Activated CD4-positive, alpha-beta T cell treated with anti-CD3 and anti-CD28 coated beads for 36 hours (primary cell): ENCODE measurements at regions not wholly inside any gene's neighbourhood (a gene's known extent, or its start where the extent isn't known, plus 50 kb on each side); places are given as distances from the start of the nearest gene placed in this dataset.
"Not testable (repeated sequence)": the region's sequence is repeated elsewhere in the genome, so short reads cannot be mapped to it uniquely, and the experiment has no call there.

Source experiments
- ATAC-seq: fragments of 200-7000 bp; cut with Tn5 transposase; one replicate; pipeline ENCODE4 v1.10.0; 2021; ENCODE audit warnings: mild to moderate bottlenecking, moderate library complexity
- CTCF ChIA-PET: fragments of 350-600 bp; sonication (Branson Sonifier 250); formaldehyde crosslinking; loops from one replicate; lab custom pipeline; 2021; ENCODE audit warnings: antibody characterized with exemption; lab: Charles Lee
- POLR2A ChIA-PET: fragments of 350-600 bp; sonication (Branson Sonifier 250); formaldehyde crosslinking; loops from one replicate; lab custom pipeline; 2021; ENCODE audit warnings: antibody characterized with exemption, inconsistent platforms; lab: Charles Lee
- DNase-seq: peaks from one replicate; pipeline ENCODE4 v3.0.0-alpha.2; 2020
- H3K27ac Mint-ChIP-seq: one replicate; pipeline ENCODE4 v1.8.0; 2021; ENCODE audit warnings: mixed read lengths
- H3K27me3 Mint-ChIP-seq: one replicate; pipeline ENCODE4 v1.8.0; 2021; ENCODE audit warnings: mixed read lengths
- H3K36me3 Mint-ChIP-seq: one replicate; pipeline ENCODE4 v1.8.0; 2021; ENCODE audit warnings: low read depth, mixed read lengths
- H3K4me1 Mint-ChIP-seq: one replicate; pipeline ENCODE4 v1.8.0; 2021; ENCODE audit warnings: mixed read lengths
- H3K4me3 Mint-ChIP-seq: one replicate; pipeline ENCODE4 v1.8.0; 2021; ENCODE audit warnings: mild to moderate bottlenecking, moderate library complexity, mixed read lengths
- H3K9me3 Mint-ChIP-seq: one replicate; pipeline ENCODE4 v1.8.0; 2021; ENCODE audit warnings: low read depth, mixed read lengths
- intact Hi-C, 2 experiments: fragments of 100-400 bp; cut with DNase I in 1 of 2; cut with micrococcal nuclease in 1 of 2; formaldehyde crosslinking; loops; one replicate each; pipeline versions ENCODE4 v1.14.2 to v1.15.1; 2022 to 2024; cut with DNase I, micrococcal nuclease

- ATAC-seq, result no peak
- ChIA-PET CTCF (no interaction called here), POLR2A (no interaction called here)
- Mint-ChIP-seq H3K4me1 (peaks cover 24% of the 10 kb centered on the region), H3K9me3 (peaks cover 3% of the 10 kb centered on the region), H3K27me3 (peaks cover 8% of the 10 kb centered on the region), H3K4me3 (no peak overlapping the region), H3K27ac (no peak overlapping the region), H3K36me3 (no peaks in the 10 kb centered on the region)
- intact Hi-C loops, result no loop called here
- peak; percentile 26 for DNase-seq
Observed at GRCh38 chr2:239553376-239554000, 152.7 kb upstream of the HDAC4 start.

- H3K36me3 Mint-ChIP-seq, result no peaks in the 10 kb centered on the region
- peaks cover 34% of the 10 kb centered on the region for H3K4me1 Mint-ChIP-seq
- intact Hi-C loops, result no loop called here
- peaks cover 9% of the 10 kb centered on the region for H3K27me3 Mint-ChIP-seq
- no peak overlapping the region for H3K4me3 Mint-ChIP-seq
- no peak overlapping the region for H3K27ac Mint-ChIP-seq
- ATAC-seq (no peak), DNase-seq (no peak)
- ChIA-PET POLR2A (no interaction called here), CTCF (no interaction called here)
- H3K9me3 Mint-ChIP-seq, result peaks cover 3% of the 10 kb centered on the region
Observed at GRCh38 chr2:239552213-239552926, 151.6 kb upstream of the HDAC4 start.

- intact Hi-C loops, result no loop called here
- Mint-ChIP-seq H3K27ac (no peak overlapping the region), H3K36me3 (no peaks in the 10 kb centered on the region), H3K27me3 (peaks cover 9% of the 10 kb centered on the region), H3K4me1 (peaks cover 35% of the 10 kb centered on the region), H3K9me3 (no peaks in the 10 kb centered on the region), H3K4me3 (no peak overlapping the region)
- DNase-seq (no peak), ATAC-seq (no peak)
- POLR2A ChIA-PET, result no interaction called here
- CTCF ChIA-PET, result interaction anchor here (0.6 kb wide), 1 partner anchor 193 kb away, joined by 3 read pairs; no protein-coding TSS in a partner anchor
Observed at GRCh38 chr2:239551206-239551605, 150.4 kb upstream of the HDAC4 start.

GRCh38 chr2:239550357-239550756 is 149.5 kb upstream of the HDAC4 start:
- no peak for ATAC-seq
- intact Hi-C loops, result no loop called here
- no peaks in the 10 kb centered on the region for H3K36me3 Mint-ChIP-seq
- DNase-seq, result no peak
- CTCF ChIA-PET, result interaction anchor here (0.6 kb wide), 1 partner anchor 192 kb away, joined by 3 read pairs; no protein-coding TSS in a partner anchor
- no peak overlapping the region for H3K4me3 Mint-ChIP-seq
- peaks cover 6% of the 10 kb centered on the region for H3K27me3 Mint-ChIP-seq
- H3K27ac Mint-ChIP-seq, result no peak overlapping the region
- H3K4me1 Mint-ChIP-seq, result peaks cover 42% of the 10 kb centered on the region
- no peaks in the 10 kb centered on the region for H3K9me3 Mint-ChIP-seq
- POLR2A ChIA-PET, result no interaction called here

- peaks cover 48% of the 10 kb centered on the region for H3K4me1 Mint-ChIP-seq
- CTCF ChIA-PET, result no interaction called here
- H3K27ac Mint-ChIP-seq, result no peak overlapping the region
- H3K4me3 Mint-ChIP-seq, result no peak overlapping the region
- POLR2A ChIA-PET, result no interaction called here
- H3K9me3 Mint-ChIP-seq, result no peaks in the 10 kb centered on the region
- ATAC-seq (no peak), DNase-seq (no peak)
- H3K27me3 Mint-ChIP-seq, result peaks cover 6% of the 10 kb centered on the region
- no peaks in the 10 kb centered on the region for H3K36me3 Mint-ChIP-seq
- intact Hi-C loops, result loop anchor here (2.0 to 10.0 kb wide), 2 partner anchors 285 to 1015 kb away; partner anchors contain the start of genes DUSP28 (in 1 of the 2) and RNPEPL1 (in 1 of the 2)
Observed at GRCh38 chr2:239549711-239550255, 149.0 kb upstream of the HDAC4 start.

GRCh38 chr2:239548965-239549595 is 148.3 kb upstream of the HDAC4 start:
- H3K4me3 Mint-ChIP-seq, result no peak overlapping the region
- no peaks in the 10 kb centered on the region for H3K36me3 Mint-ChIP-seq
- peak overlapping the region; percentile 72 for H3K27ac Mint-ChIP-seq
- peaks cover 6% of the 10 kb centered on the region for H3K27me3 Mint-ChIP-seq
- ATAC-seq, result no peak
- POLR2A ChIA-PET, result interaction anchor here (0.6 kb wide), 1 partner anchor 439 kb away, joined by 3 read pairs; no protein-coding TSS in a partner anchor
- no peak for DNase-seq
- H3K9me3 Mint-ChIP-seq, result no peaks in the 10 kb centered on the region
- intact Hi-C loops, result loop anchor here (1.0 to 10.0 kb wide), 6 partner anchors 115 to 1016 kb away; partner anchors contain the start of genes DUSP28 (in 1 of the 2), HDAC4 (in 1 of the 2) and RNPEPL1 (in 1 of the 2)
- CTCF ChIA-PET, result interaction anchor here (0.7 kb wide), 1 partner anchor 34 kb away, joined by 3 read pairs; no protein-coding TSS in a partner anchor
- H3K4me1 Mint-ChIP-seq, result peaks cover 55% of the 10 kb centered on the region

GRCh38 chr2:239548451-239548871 is 147.6 kb upstream of the HDAC4 start:
- Mint-ChIP-seq H3K9me3 (no peaks in the 10 kb centered on the region), H3K4me3 (no peak overlapping the region), H3K36me3 (no peaks in the 10 kb centered on the region), H3K27ac (peak overlapping the region; percentile 72), H3K27me3 (peaks cover 6% of the 10 kb centered on the region), H3K4me1 (peaks cover 58% of the 10 kb centered on the region)
- intact Hi-C loops, result loop anchor here (1.0 to 10.0 kb wide), 6 partner anchors 114 to 1016 kb away; partner anchors contain the start of genes DUSP28 (in 1 of the 2), HDAC4 (in 1 of the 2) and RNPEPL1 (in 1 of the 2)
- ATAC-seq (peak; percentile 88), DNase-seq (peak; percentile 89)
- POLR2A ChIA-PET, result interaction anchor here (0.6 kb wide), 1 partner anchor 438 kb away, joined by 3 read pairs; no protein-coding TSS in a partner anchor
- CTCF ChIA-PET, result interaction anchor here (0.7 kb wide), 1 partner anchor 33 kb away, joined by 3 read pairs; no protein-coding TSS in a partner anchor

GRCh38 chr2:239547140-239547539 is 146.3 kb upstream of the HDAC4 start:
- CTCF ChIA-PET, ATAC-seq: not testable (repeated sequence)

GRCh38 chr2:239546541-239546940 is 145.7 kb upstream of the HDAC4 start:
- DNase-seq (no peak), ATAC-seq (no peak)
- Mint-ChIP-seq H3K4me3 (no peak overlapping the region), H3K36me3 (no peaks in the 10 kb centered on the region), H3K27ac (no peak overlapping the region), H3K4me1 (peaks cover 49% of the 10 kb centered on the region), H3K9me3 (no peaks in the 10 kb centered on the region), H3K27me3 (peaks cover 8% of the 10 kb centered on the region)
- intact Hi-C loops, result loop anchor here in 1 of 2 experiments (10.0 kb wide), 1 partner anchor 1018 kb away; the partner anchor contains the start of genes DUSP28 and RNPEPL1
- ChIA-PET CTCF (no interaction called here), POLR2A (no interaction called here)

More at GRCh38 chr2:239547140-239547539, 146.3 kb upstream of the HDAC4 start:
- peaks cover 49% of the 10 kb centered on the region for H3K4me1 Mint-ChIP-seq
- H3K27ac Mint-ChIP-seq, H3K4me3 Mint-ChIP-seq, POLR2A ChIA-PET, H3K27me3 Mint-ChIP-seq, DNase-seq, H3K36me3 Mint-ChIP-seq, H3K9me3 Mint-ChIP-seq: not testable (repeated sequence)
- intact Hi-C loops, result loop anchor here in 1 of 2 experiments (10.0 kb wide), 1 partner anchor 1018 kb away; the partner anchor contains the start of genes DUSP28 and RNPEPL1

- ChIA-PET POLR2A (no interaction called here), CTCF (no interaction called here)
- Mint-ChIP-seq H3K9me3 (no peaks in the 10 kb centered on the region), H3K4me1 (peaks cover 49% of the 10 kb centered on the region), H3K27me3 (peaks cover 11% of the 10 kb centered on the region), H3K4me3 (no peak overlapping the region), H3K27ac (peak overlapping the region; percentile 83), H3K36me3 (no peaks in the 10 kb centered on the region)
- intact Hi-C loops, result loop anchor here in 1 of 2 experiments (1.0 to 10.0 kb wide), 2 partner anchors 165 to 1019 kb away; partner anchors contain the start of genes DUSP28 and RNPEPL1
- DNase-seq (peak; percentile 14), ATAC-seq (no peak)
Observed at GRCh38 chr2:239545741-239546392, 145.0 kb upstream of the HDAC4 start.
